ENCODE measurements at regions not wholly inside any gene's neighbourhood (a gene's known extent, or its start where the extent isn't known, plus 50 kb on each side); places are given as distances from the start of the nearest gene placed in this dataset.
A peak's percentile ranks its signal among the peaks of the same experiment; 100 is the strongest.

GRCh38 chr6:82086944-82087343 lies 160.6 kb downstream of the IBTK start:
- H3K27ac ChIP-seq (ENCODE audit: low read length) = no peak overlapping the region

GRCh38 chr6:82085701-82086100 lies 161.8 kb downstream of the IBTK start:
- BruUV-seq (replicated peaks) = no TSS peak
- ATAC-seq = no peak
- DNase-seq (ENCODE audit: low read depth, low spot score) = no peak
- CTCF ChIA-PET = no interaction called here
- POLR2A ChIA-PET = no interaction called here
- Histone ChIP-seq H3K27ac (ENCODE audit: low read length) (no peak overlapping the region), H3K9me3 (ENCODE audit: control insufficient read depth, insufficient read depth, low read depth, low read length) (no peaks in the 10 kb centered on the region), H3K4me1 (ENCODE audit: control insufficient read depth, insufficient read depth, low read length) (no peaks in the 10 kb centered on the region), H3K27me3 (ENCODE audit: control insufficient read depth, insufficient read depth, low read length) (no peaks in the 10 kb centered on the region), H3K4me3 (ENCODE audit: low read depth in 2 of 2, low read length in 2 of 2) (no peak overlapping the region), H3K36me3 (ENCODE audit: control insufficient read depth, insufficient read depth, low read length) (no peaks in the 10 kb centered on the region)
- in situ Hi-C loops (cut with HindIII; ENCODE audit: low pct_unique_long_range_greater_than_20kb, low sequenced_read_pairs) = no loop called here
- TF ChIP-seq REST (IDR thresholded peaks at IDR 0.05; ENCODE audit: insufficient read depth in 1 of 2, low read depth in 2 of 2, low read length in 1 of 2) (no peak), CTCF (IDR thresholded peaks at IDR 0.05) (0 out of 2 replicates have a peak, but pooled peaks have one; percentile 7), SIN3A (IDR thresholded peaks at IDR 0.05; ENCODE audit: borderline replicate concordance, insufficient read depth, low read depth, low read length) (no peak)
- intact Hi-C loops (cut with micrococcal nuclease; ENCODE audit: unreplicated experiment) = no loop called here

More at GRCh38 chr6:82086944-82087343, 160.6 kb downstream of the IBTK start:
- TF ChIP-seq CTCF (IDR thresholded peaks at IDR 0.05) (no peak), TCF7L2 (IDR thresholded peaks at IDR 0.05; ENCODE audit: low read depth, low read length) (no peak), POLR2AphosphoS5 (IDR thresholded peaks at IDR 0.05; ENCODE audit: low read depth, low read length) (no peak), SIN3A (IDR thresholded peaks at IDR 0.05; ENCODE audit: borderline replicate concordance, insufficient read depth, low read depth, low read length) (no peak), REST (IDR thresholded peaks at IDR 0.05; ENCODE audit: insufficient read depth in 1 of 2, low read depth in 2 of 2, low read length in 1 of 2) (no peak)
- in situ Hi-C loops (cut with HindIII; ENCODE audit: low pct_unique_long_range_greater_than_20kb, low sequenced_read_pairs) (no loop called here), intact Hi-C loops (cut with micrococcal nuclease; ENCODE audit: unreplicated experiment) (no loop called here)
- Histone ChIP-seq H3K4me3 (ENCODE audit: low read depth in 2 of 2, low read length in 2 of 2) (no peak overlapping the region), H3K27me3 (ENCODE audit: control insufficient read depth, insufficient read depth, low read length) (no peaks in the 10 kb centered on the region), H3K4me1 (ENCODE audit: control insufficient read depth, insufficient read depth, low read length) (no peaks in the 10 kb centered on the region), H3K36me3 (ENCODE audit: control insufficient read depth, insufficient read depth, low read length) (no peaks in the 10 kb centered on the region), H3K9me3 (ENCODE audit: control insufficient read depth, insufficient read depth, low read depth, low read length) (no peaks in the 10 kb centered on the region)
- no peak for DNase-seq (ENCODE audit: low read depth, low spot score)
- ATAC-seq = no peak
- ChIA-PET POLR2A (no interaction called here), CTCF (no interaction called here)
- BruUV-seq (replicated peaks) = no TSS peak

All from Panc1 (cell line).